Karpas-422 (cell line): ENCODE measurements at regions not wholly inside any gene's neighbourhood (a gene's known extent, or its start where the extent isn't known, plus 50 kb on each side); places are given as distances from the start of the nearest gene placed in this dataset.
"Not testable (repeated sequence)": the region's sequence is repeated elsewhere in the genome, so short reads cannot be mapped to it uniquely, and the experiment has no call there.

Source experiments
- DNase-seq: peaks from one replicate; pipeline ENCODE4 v3.0.0-alpha.2; 2015
- H2AFZ ChIP-seq: fragments of 200-600 bp; sonication (generic); 2 replicates; pipeline ENCODE4 v1.6.1; 2014; ENCODE audit warnings: antibody characterized with exemption, low read length, mixed read lengths
- H3K27ac ChIP-seq: fragments of 200-600 bp; sonication (generic); 2 replicates; pipeline ENCODE4 v1.5.1; 2014; ENCODE audit warnings: mild to moderate bottlenecking, low read length, moderate library complexity
- H3K27me3 ChIP-seq: fragments of 200-600 bp; sonication (generic); 2 replicates; pipeline ENCODE4 v1.6.1; 2014; ENCODE audit warnings: low read length, mixed read lengths
- H3K36me3 ChIP-seq: fragments of 200-600 bp; sonication (generic); 2 replicates; pipeline ENCODE4 v1.6.1; 2014; ENCODE audit warnings: low read length, mixed read lengths; ENCODE audit not compliant: insufficient read depth
- H3K4me1 ChIP-seq: fragments of 200-600 bp; sonication (generic); 2 replicates; pipeline ENCODE4 v1.6.1; 2014; ENCODE audit warnings: mild to moderate bottlenecking, low read length, mixed read lengths
- H3K4me2 ChIP-seq: fragments of 200-600 bp; sonication (generic); 2 replicates; pipeline ENCODE4 v1.6.1; 2014; ENCODE audit warnings: low read length, low read depth, mild to moderate bottlenecking; ENCODE audit not compliant: poor library complexity, severe bottlenecking
- H3K4me3 ChIP-seq: fragments of 200-600 bp; sonication (generic); 2 replicates; pipeline ENCODE4 v1.5.1; 2014; ENCODE audit warnings: mild to moderate bottlenecking, antibody characterized with exemption, low read length, mixed read lengths
- H3K79me2 ChIP-seq: fragments of 200-600 bp; sonication (generic); 2 replicates; pipeline ENCODE4 v1.6.1; 2014; ENCODE audit warnings: mild to moderate bottlenecking, low read length, mixed read lengths
- H3K9ac ChIP-seq: fragments of 200-600 bp; sonication (generic); 2 replicates; pipeline ENCODE4 v1.6.0; 2014; ENCODE audit warnings: low read length
- H3K9me2 ChIP-seq: fragments of 200-600 bp; sonication (generic), shearing (Covaris generic); replicated peaks from 2 replicates; pipeline ENCODE4 v1.6.0; 2014; ENCODE audit warnings: mild to moderate bottlenecking, low read length, moderate library complexity; ENCODE audit not compliant: insufficient read depth
- H3K9me3 ChIP-seq: fragments of 300-700, 200-600 bp; sonication (generic); 2 replicates; pipeline ENCODE4 v1.6.1; 2014; ENCODE audit warnings: low read length, mixed read lengths
- H4K20me1 ChIP-seq: fragments of 200-600 bp; sonication (generic); 2 replicates; pipeline ENCODE4 v1.6.1; 2014; ENCODE audit warnings: mild to moderate bottlenecking, antibody characterized with exemption, low read length, low read depth; ENCODE audit not compliant: insufficient read depth

GRCh38 chr13:79183231-79183630 lies 222.8 kb downstream of the RBM26 start:
- no peaks in the 10 kb centered on the region for H3K9me2 ChIP-seq
- H3K4me2 ChIP-seq, result no peak overlapping the region
- no peak overlapping the region for H3K4me3 ChIP-seq

DNA sequence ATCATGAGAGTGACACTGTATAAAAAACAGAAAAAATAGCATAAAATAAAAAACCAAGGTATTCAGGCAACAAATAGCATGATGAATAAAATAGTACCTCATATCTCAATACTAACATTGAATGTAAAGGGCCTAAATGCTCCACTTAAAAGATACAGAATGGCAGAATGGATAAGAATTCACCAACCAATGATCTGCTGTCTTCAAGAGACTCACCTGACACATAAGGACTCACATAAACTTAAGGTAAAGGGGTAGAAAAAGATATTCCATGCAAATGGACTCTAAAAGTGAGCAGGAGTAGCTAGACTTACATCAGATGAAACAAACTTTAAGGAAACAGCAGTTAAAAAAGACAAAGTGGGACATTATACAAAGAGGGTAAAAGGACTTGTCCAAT lies 232.4 kb downstream of the RBM26 start:
- H3K4me1 ChIP-seq, H3K9me2 ChIP-seq, H3K9ac ChIP-seq, DNase-seq, H3K27ac ChIP-seq, H3K9me3 ChIP-seq, H3K79me2 ChIP-seq, H3K4me3 ChIP-seq, H2AFZ ChIP-seq, H4K20me1 ChIP-seq, H3K36me3 ChIP-seq, H3K4me2 ChIP-seq, H3K27me3 ChIP-seq: not testable (repeated sequence)

More at GRCh38 chr13:79183231-79183630, 222.8 kb downstream of the RBM26 start:
- Histone ChIP-seq H3K79me2 (no peaks in the 10 kb centered on the region), H3K36me3 (no peaks in the 10 kb centered on the region), H3K27ac (no peak overlapping the region), H4K20me1 (no peaks in the 10 kb centered on the region), H3K27me3 (no peaks in the 10 kb centered on the region), H3K9ac (no peak overlapping the region), H3K9me3 (no peaks in the 10 kb centered on the region), H2AFZ (no peak overlapping the region), H3K4me1 (no peaks in the 10 kb centered on the region)
- DNase-seq, result no peak

- not testable (repeated sequence) for H3K4me1 ChIP-seq, H3K9me2 ChIP-seq, H3K4me2 ChIP-seq, H3K4me3 ChIP-seq, H4K20me1 ChIP-seq, H3K9me3 ChIP-seq, H3K36me3 ChIP-seq, H3K27me3 ChIP-seq, H3K9ac ChIP-seq, H3K27ac ChIP-seq, DNase-seq, H3K79me2 ChIP-seq, H2AFZ ChIP-seq
Measured at GRCh38 chr13:79172924-79173323, 233.1 kb downstream of the RBM26 start.

DNA sequence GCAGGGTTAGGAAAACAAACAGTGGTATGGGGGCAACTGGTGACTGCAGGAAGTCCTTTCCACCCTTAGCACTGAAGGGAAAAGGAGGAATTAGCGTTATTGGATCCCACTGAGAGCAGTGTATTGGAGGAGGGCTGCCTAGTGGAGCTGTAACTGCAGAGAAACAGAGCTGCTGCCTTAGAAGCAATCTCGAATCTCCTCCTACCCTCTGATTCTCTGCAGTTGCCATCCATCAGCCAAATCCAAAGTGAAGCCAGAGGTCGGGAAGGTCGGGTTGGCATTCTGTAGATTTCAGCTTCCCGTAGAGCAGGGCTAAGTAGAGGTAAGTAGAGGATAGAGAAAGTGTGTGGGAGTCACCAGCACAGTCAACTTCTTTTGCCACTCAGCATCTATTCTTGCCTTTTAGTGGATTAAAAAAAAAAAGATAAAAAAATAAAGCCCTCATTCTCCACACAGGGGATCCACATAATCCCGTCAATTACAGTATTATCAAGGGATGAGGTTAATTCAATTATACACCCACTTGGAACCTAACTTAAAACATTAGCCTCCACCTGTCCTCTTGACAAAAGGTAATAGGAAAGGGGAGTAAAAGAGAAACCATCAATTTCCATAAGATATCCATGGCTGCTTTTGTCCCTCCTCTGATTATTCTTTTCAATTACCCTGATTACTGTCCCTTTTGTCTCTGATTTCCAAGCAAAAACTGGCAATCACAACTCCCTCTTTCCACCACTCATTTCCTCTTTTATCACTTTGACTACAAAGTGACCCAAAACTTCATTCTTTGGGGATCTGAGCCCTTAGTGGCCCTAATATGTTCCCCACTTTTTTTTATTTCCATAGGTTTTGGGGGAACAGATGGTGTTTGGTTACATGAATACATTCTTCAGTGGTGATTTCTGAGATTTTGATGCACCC lies 234.7 kb downstream of the RBM26 start:
- no peak overlapping the region for H3K9ac ChIP-seq
- no peak overlapping the region for H3K27ac ChIP-seq
- no peaks in the 10 kb centered on the region for H3K9me2 ChIP-seq
- no peak overlapping the region for H3K4me2 ChIP-seq
- no peaks in the 10 kb centered on the region for H3K9me3 ChIP-seq
- no peak for DNase-seq
- no peaks in the 10 kb centered on the region for H3K4me1 ChIP-seq
- H3K27me3 ChIP-seq, result no peaks in the 10 kb centered on the region
- no peaks in the 10 kb centered on the region for H4K20me1 ChIP-seq
- no peaks in the 10 kb centered on the region for H3K36me3 ChIP-seq
- no peaks in the 10 kb centered on the region for H3K79me2 ChIP-seq
- no peak overlapping the region for H2AFZ ChIP-seq
- no peak overlapping the region for H3K4me3 ChIP-seq

GRCh38 chr13:79160818-79161217 lies 245.2 kb downstream of the RBM26 start:
- H3K27me3 ChIP-seq, result no peaks in the 10 kb centered on the region
- no peak overlapping the region for H3K27ac ChIP-seq
- no peaks in the 10 kb centered on the region for H4K20me1 ChIP-seq
- H2AFZ ChIP-seq, result no peak overlapping the region
- H3K79me2 ChIP-seq, result no peaks in the 10 kb centered on the region
- no peak overlapping the region for H3K9ac ChIP-seq
- H3K4me2 ChIP-seq, result no peak overlapping the region
- DNase-seq, result no peak
- H3K4me3 ChIP-seq, result no peak overlapping the region
- H3K4me1 ChIP-seq, result no peaks in the 10 kb centered on the region
- no peaks in the 10 kb centered on the region for H3K9me2 ChIP-seq
- H3K36me3 ChIP-seq, result no peaks in the 10 kb centered on the region
- no peaks in the 10 kb centered on the region for H3K9me3 ChIP-seq

GRCh38 chr13:79155883-79156282 lies 250.2 kb downstream of the RBM26 start:
- no peak overlapping the region for H3K4me2 ChIP-seq
- H3K9me3 ChIP-seq, result no peaks in the 10 kb centered on the region
- no peaks in the 10 kb centered on the region for H4K20me1 ChIP-seq
- H3K9ac ChIP-seq, result no peak overlapping the region
- no peaks in the 10 kb centered on the region for H3K4me1 ChIP-seq
- no peak overlapping the region for H3K4me3 ChIP-seq
- no peaks in the 10 kb centered on the region for H3K9me2 ChIP-seq
- no peak for DNase-seq
- H2AFZ ChIP-seq, result no peak overlapping the region
- H3K36me3 ChIP-seq, result no peaks in the 10 kb centered on the region
- no peak overlapping the region for H3K27ac ChIP-seq
- H3K27me3 ChIP-seq, result no peaks in the 10 kb centered on the region
- no peaks in the 10 kb centered on the region for H3K79me2 ChIP-seq

- Histone ChIP-seq H3K9me2 (no peaks in the 10 kb centered on the region), H3K36me3 (no peaks in the 10 kb centered on the region), H3K79me2 (no peaks in the 10 kb centered on the region), H4K20me1 (no peaks in the 10 kb centered on the region), H2AFZ (no peak overlapping the region), H3K27me3 (no peaks in the 10 kb centered on the region), H3K4me3 (no peak overlapping the region), H3K9me3 (no peaks in the 10 kb centered on the region), H3K9ac (no peak overlapping the region), H3K4me2 (no peak overlapping the region), H3K27ac (no peak overlapping the region), H3K4me1 (no peaks in the 10 kb centered on the region)
- no peak for DNase-seq
Measured at GRCh38 chr13:79149210-79149609, 256.8 kb downstream of the RBM26 start.

- H3K79me2 ChIP-seq, result no peaks in the 10 kb centered on the region
- no peak overlapping the region for H2AFZ ChIP-seq
- no peak overlapping the region for H3K4me3 ChIP-seq
- no peaks in the 10 kb centered on the region for H3K36me3 ChIP-seq
- H3K27me3 ChIP-seq, result no peaks in the 10 kb centered on the region
- H3K9me3 ChIP-seq, result no peaks in the 10 kb centered on the region
- H3K9ac ChIP-seq, result no peak overlapping the region
- no peaks in the 10 kb centered on the region for H4K20me1 ChIP-seq
- H3K9me2 ChIP-seq, result no peaks in the 10 kb centered on the region
- no peaks in the 10 kb centered on the region for H3K4me1 ChIP-seq
- H3K27ac ChIP-seq, result no peak overlapping the region
- H3K4me2 ChIP-seq, result no peak overlapping the region
- no peak for DNase-seq
Measured at GRCh38 chr13:79141082-79141481, 265.0 kb downstream of the RBM26 start.
